OCI-LY1 (cell line): ENCODE measurements at regions not wholly inside any gene's neighbourhood (a gene's known extent, or its start where the extent isn't known, plus 50 kb on each side); places are given as distances from the start of the nearest gene placed in this dataset.

ENCODE experiments used
- CTCF ChIP-seq: fragments of 200-600 bp; sonication (generic), shearing (Covaris generic); IDR thresholded peaks from 2 replicates; pipeline ENCODE4 v1.5.1; 2017; ENCODE audit warnings: mild to moderate bottlenecking, antibody characterized with exemption, low read length, moderate library complexity, mixed read lengths
- EZH2 ChIP-seq: fragments of 200-600 bp; sonication (generic), shearing (Covaris generic); IDR thresholded peaks from 2 replicates; pipeline ENCODE4 v1.8.0; 2017; ENCODE audit warnings: borderline replicate concordance, mixed run types, mild to moderate bottlenecking, antibody characterized with exemption, low read length, moderate library complexity, mixed read lengths

GRCh38 chr14:27484633-27485032 is 886.8 kb upstream of the NOVA1 start:
- TF ChIP-seq CTCF (no peak), EZH2 (no peak)
